ENCODE measurements at regions not wholly inside any gene's neighbourhood (a gene's known extent, or its start where the extent isn't known, plus 50 kb on each side); places are given as distances from the start of the nearest gene placed in this dataset.
"Not testable (repeated sequence)": the region's sequence is repeated elsewhere in the genome, so short reads cannot be mapped to it uniquely, and the experiment has no call there.

DNA sequence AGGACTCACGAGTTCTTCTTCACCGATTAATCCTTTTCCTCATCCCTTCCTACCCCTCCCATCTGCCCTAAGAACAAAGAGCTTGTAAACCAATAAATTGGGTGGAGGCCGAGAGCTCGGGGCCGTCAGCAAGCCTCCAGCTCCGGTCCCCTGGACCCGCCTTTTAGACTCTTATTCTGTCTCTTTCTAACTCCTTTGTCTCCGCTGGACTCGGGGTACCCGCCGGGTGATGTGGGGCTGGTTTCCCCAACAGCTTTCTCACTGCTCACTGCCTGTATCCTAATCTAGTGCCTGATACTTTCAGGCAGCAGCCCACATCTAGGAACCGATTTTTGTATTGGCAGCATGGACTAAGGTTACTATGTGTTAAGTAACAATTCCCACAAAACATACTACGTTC, 169.1 kb downstream of the THBS2 start:
- not testable (repeated sequence) for H3K9me3 ChIP-seq (ENCODE audit: low read depth, low read length); H3K4me1 ChIP-seq (ENCODE audit: insufficient read depth, low read length); H3K27me3 ChIP-seq (ENCODE audit: insufficient read depth, low read length); H3K4me3 ChIP-seq (ENCODE audit: low read length)

DNA sequence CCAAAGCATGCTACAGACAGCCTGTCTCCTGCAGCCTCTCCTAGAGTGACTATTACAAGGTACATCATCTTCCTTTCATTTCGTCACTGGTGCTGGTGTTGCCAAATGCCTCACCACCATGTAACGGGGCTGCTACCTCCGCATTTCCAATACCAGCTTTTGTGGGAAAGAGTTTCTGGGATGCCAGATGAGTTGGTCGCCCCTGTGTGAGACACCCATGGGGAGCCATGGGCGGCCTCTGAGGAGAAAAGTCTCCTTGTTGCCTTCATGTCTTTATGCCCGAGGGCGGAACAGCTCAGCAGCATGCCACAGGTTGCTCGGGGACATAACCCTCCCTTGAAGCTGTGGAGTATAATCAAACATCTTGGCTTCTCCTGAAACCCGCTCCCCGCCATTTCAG, 169.6 kb downstream of the THBS2 start:
- Histone ChIP-seq H3K27me3 (ENCODE audit: insufficient read depth, low read length) (no peaks in the 10 kb centered on the region), H3K4me3 (ENCODE audit: low read length) (no peak overlapping the region), H3K9me3 (ENCODE audit: low read depth, low read length) (no peaks in the 10 kb centered on the region), H3K4me1 (ENCODE audit: insufficient read depth, low read length) (no peaks in the 10 kb centered on the region)

DNA sequence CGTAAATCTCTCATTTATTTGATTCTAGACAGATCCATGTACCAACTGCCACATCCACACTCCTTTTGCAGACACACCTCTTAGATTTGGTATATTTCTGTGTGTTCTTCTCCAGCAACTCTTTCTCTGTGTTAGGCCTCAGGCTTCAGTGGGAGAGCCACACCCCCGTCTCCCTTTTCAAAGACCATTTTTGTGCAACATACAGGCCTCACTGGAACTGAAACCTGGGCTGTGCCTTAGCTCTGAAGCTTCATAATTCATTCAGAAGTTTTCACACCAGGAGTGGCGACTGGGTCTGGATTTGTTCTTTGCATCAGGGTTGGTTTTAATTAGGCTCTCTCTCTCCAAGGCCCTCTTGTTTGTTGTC, 170.2 kb downstream of the THBS2 start:
- Histone ChIP-seq H3K27me3 (ENCODE audit: insufficient read depth, low read length) (no peaks in the 10 kb centered on the region), H3K4me3 (ENCODE audit: low read length) (no peak overlapping the region), H3K9me3 (ENCODE audit: low read depth, low read length) (no peaks in the 10 kb centered on the region), H3K4me1 (ENCODE audit: insufficient read depth, low read length) (no peaks in the 10 kb centered on the region)

DNA sequence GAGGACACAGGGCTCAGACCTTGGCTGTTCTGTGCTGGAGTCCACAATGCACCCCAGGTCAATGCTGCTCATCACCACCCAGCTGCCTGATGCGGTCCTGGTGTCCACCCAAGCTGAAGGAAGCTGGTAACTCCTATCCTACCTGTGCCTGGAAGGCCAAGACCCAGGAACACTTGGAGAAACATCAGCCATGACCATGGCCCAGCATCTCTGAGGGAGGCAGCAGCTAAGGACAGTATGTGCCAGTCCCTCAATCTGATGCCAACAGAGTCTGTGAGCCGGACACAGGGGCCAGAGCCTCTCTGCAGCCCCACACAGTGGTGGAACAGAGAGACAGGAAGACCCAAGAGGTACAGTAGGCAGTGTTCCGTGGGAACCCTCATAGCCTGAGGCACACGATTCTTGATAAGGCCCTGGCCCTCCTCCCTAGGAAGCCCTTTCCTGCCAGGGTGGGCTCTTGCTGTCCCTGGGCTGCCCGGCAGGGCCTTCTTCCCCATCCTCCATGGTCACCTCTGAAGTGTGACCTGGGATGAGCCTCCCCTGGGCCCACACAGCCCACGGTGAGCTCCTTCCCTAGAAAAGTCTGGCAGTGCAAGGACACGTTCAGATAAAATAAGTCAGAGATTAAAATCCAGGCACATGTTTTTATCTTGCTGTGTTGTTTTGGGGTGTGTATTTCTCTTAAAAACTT, 170.7 kb downstream of the THBS2 start:
- H3K27me3 ChIP-seq (ENCODE audit: insufficient read depth, low read length) = no peaks in the 10 kb centered on the region
- H3K4me1 ChIP-seq (ENCODE audit: insufficient read depth, low read length) = no peaks in the 10 kb centered on the region
- no peaks in the 10 kb centered on the region for H3K9me3 ChIP-seq (ENCODE audit: low read depth, low read length)
- no peak overlapping the region for H3K4me3 ChIP-seq (ENCODE audit: low read length)

DNA sequence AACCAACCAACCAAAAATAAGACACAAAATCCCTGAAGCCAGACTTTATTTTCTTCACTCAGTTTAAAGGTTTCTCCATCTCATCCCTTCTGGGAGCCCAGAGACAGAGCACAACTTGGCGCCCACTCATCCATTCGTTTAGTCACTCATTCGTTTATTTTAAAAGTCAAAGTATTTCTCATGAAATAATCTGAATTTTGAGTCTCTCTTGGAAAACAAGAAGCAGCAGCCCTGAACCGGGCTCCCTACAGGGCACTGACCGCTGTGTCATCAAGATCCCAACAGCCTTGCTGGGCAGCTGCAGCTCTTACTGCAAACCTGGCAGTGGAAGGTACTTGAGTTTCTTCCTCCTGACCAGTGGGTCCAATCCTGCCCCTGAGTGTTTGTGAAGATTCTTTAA, 171.6 kb downstream of the THBS2 start:
- H3K27me3 ChIP-seq (ENCODE audit: insufficient read depth, low read length) = no peaks in the 10 kb centered on the region
- H3K4me1 ChIP-seq (ENCODE audit: insufficient read depth, low read length) = no peaks in the 10 kb centered on the region
- no peaks in the 10 kb centered on the region for H3K9me3 ChIP-seq (ENCODE audit: low read depth, low read length)
- no peak overlapping the region for H3K4me3 ChIP-seq (ENCODE audit: low read length)

DNA sequence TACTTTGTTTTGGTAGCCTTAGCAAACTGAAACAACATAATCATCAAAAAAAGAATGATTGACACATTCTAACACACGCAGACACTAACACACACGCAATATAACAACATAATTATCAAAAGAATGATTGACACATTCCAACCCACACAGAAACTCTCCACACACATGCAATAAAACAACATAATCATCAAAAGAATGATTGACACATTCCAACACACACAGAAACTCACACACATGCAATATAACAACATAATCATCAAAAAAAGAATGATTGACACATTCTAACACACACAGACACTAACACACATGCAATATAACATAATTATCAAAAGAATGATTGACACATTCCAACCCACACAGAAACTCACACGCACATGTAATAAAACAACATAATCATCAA, 172.4 kb downstream of the THBS2 start:
- no peak overlapping the region for H3K4me3 ChIP-seq (ENCODE audit: low read length)
- H3K4me1 ChIP-seq (ENCODE audit: insufficient read depth, low read length) = no peaks in the 10 kb centered on the region
- no peaks in the 10 kb centered on the region for H3K27me3 ChIP-seq (ENCODE audit: insufficient read depth, low read length)
- H3K9me3 ChIP-seq (ENCODE audit: low read depth, low read length) = no peaks in the 10 kb centered on the region

DNA sequence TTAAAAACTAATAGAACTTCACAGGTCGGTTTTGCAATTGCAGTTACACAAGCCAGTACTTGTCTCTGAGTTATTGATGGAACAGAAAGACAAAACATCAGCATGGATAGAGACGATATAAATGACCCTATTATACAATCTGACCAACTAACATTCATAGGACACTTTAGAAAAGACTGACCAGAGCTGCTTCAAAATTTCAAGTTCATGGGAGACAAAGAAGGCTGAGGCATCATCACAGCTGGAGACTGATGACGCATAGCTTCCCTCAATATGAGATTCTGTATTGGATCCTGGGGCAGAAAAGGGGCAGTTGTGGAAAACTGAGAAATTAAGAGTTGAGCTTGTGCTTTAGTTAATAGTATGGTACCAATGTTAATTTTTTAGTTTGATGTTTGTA, 174.0 kb downstream of the THBS2 start:
- H3K4me1 ChIP-seq (ENCODE audit: insufficient read depth, low read length) = no peaks in the 10 kb centered on the region
- no peaks in the 10 kb centered on the region for H3K9me3 ChIP-seq (ENCODE audit: low read depth, low read length)
- H3K27me3 ChIP-seq (ENCODE audit: insufficient read depth, low read length) = no peaks in the 10 kb centered on the region
- H3K4me3 ChIP-seq (ENCODE audit: low read length) = no peak overlapping the region

DNA sequence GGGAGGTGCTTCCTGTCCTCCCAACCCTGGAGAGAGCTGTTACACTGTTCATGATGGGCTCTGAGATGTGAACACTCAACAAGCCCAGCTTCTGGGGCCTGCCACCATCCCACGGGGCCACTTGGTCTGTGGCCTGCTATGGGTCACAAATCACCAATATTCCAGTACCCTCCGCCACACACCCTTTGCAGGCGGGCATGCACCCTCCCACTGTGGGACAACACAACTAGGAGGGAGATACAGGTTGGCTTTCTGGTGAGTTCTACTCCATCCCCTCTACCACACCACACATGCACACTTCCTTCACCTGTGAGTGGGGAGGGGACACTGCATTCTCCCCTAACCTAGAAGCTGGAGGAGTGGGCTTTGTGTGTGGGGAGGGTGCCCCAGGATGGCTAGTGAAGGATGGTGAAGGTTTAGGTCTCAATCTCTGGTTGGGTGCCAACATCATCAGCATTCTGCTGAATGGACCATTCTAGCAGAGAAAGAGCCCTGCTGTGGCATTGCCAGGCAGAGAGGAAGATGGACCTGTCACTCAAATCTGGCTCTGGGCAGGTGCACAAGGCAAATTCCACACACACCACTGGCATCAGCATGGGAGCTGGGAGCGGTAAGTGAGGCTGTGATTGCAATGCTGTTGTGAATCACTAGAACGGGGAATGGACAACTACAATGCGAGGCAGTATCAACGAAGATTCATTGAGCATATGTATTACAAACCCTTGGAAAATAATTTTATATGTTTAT, 175.1 kb downstream of the THBS2 start:
- H3K27me3 ChIP-seq (ENCODE audit: insufficient read depth, low read length) = no peaks in the 10 kb centered on the region
- H3K4me1 ChIP-seq (ENCODE audit: insufficient read depth, low read length) = no peaks in the 10 kb centered on the region
- H3K4me3 ChIP-seq (ENCODE audit: low read length) = no peak overlapping the region
- no peaks in the 10 kb centered on the region for H3K9me3 ChIP-seq (ENCODE audit: low read depth, low read length)

DNA sequence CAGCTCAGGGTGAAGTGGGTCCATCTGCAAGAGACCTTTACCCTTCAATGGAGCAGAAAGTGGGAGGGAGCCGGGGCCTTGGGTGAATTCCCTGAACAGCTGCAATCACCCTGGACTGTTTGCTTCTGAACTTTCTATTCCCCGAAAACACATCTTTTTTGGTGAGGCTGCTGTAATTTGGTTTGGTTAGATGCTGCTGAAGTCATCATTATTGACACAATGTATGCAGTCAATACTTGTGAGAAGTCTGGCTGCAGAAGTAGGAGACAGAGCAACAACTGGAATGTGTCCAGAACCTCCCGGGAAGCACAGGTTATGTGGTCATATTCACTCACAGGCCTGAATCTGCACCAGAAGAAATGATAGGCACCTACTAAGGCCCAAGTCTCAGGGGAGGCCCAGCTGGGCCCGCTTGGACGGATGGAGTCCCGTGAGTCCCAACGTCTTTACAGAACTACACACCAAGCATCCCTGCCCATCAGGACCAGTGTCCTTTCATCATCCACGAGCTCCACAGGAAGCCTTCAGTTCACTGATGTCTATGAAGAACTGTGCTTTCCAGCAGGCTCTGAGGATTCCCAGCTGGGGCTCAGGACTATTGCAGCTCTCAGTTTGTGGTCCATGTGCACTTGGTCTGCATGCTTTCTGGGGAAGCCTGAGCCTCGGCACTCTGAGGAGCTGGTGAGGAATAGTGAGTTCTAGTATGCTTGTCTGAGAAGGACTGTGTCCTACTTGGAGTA, 177.6 kb downstream of the THBS2 start:
- Histone ChIP-seq H3K9me3 (ENCODE audit: low read depth, low read length) (no peaks in the 10 kb centered on the region), H3K4me3 (ENCODE audit: low read length) (no peak overlapping the region), H3K27me3 (ENCODE audit: insufficient read depth, low read length) (no peaks in the 10 kb centered on the region), H3K4me1 (ENCODE audit: insufficient read depth, low read length) (no peaks in the 10 kb centered on the region)

DNA sequence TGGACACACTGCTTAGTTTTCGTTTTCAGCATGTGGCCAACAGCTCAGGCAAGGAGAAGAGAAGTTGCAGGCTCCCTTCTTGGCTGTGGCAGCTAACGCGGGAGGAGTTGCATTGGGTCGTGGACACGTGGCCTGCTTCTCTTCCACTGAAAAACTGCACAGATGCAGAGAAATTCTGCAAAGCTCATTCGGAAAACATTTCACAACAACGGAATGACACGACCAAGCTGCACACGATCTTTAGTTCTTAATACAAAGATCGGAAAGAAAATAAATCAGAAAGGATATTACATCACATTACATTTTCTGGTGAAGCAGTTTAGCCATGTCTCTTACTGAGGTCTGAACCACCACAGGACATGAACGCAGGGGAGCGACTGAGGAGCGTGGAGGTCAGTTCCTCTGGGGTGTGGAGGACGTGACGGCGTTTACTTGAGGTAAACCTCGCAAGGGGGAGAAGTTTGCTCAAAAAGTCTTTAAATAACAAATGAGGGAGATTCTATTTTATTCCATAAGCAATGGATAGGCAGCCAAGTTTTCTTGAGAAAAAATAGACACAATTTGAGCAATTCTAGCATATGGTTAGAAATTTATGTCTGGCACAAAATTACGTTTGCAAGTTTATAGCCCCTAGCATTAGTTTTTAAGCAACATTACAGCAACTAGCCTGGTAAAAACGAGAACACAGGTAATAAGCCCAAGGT, 178.3 kb downstream of the THBS2 start:
- Histone ChIP-seq H3K4me3 (ENCODE audit: low read length) (no peak overlapping the region), H3K27me3 (ENCODE audit: insufficient read depth, low read length) (no peaks in the 10 kb centered on the region), H3K9me3 (ENCODE audit: low read depth, low read length) (no peaks in the 10 kb centered on the region), H3K4me1 (ENCODE audit: insufficient read depth, low read length) (no peaks in the 10 kb centered on the region)

DNA sequence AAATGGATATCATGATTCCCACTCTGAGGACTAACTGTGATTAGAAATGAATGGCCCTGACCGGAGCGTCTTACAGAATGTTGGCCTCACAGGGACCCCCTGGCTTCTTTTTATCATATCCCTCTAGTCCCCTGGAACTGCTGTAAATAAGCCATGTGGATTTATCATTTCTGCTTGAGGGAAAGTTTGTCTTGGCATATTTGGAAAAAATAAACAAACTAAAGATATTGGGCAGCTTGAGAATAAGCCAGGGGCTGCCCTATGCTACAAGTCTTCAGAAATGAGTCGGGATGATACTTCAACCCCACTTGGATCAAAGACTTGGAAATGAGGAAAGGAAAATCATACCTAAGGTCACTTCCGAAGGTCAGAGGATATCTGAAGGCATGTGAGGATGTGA, 179.1 kb downstream of the THBS2 start:
- Histone ChIP-seq H3K27me3 (ENCODE audit: insufficient read depth, low read length) (no peaks in the 10 kb centered on the region), H3K4me3 (ENCODE audit: low read length) (no peak overlapping the region), H3K4me1 (ENCODE audit: insufficient read depth, low read length) (no peaks in the 10 kb centered on the region), H3K9me3 (ENCODE audit: low read depth, low read length) (no peaks in the 10 kb centered on the region)

DNA sequence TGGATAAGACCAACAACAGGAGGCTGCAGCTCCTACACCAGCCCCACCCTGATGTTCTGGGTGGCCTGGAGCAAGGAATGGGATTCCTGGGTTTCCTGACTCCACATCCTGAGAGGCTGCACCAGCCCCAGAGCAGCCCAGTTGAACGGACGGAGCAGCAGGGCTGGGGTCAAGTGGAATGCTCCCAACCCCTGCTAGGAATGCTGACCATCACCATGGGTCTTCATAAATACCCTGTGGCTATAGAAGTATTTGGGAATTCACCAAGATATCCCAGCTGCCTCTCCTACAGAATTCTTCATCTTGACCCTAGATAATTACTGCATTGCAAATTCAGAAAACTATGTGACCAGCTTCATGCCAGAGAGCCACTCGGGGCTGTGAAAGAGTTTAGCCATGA, 180.3 kb downstream of the THBS2 start:
- no peaks in the 10 kb centered on the region for H3K9me3 ChIP-seq (ENCODE audit: low read depth, low read length)
- H3K27me3 ChIP-seq (ENCODE audit: insufficient read depth, low read length) = no peaks in the 10 kb centered on the region
- H3K4me3 ChIP-seq (ENCODE audit: low read length) = no peak overlapping the region
- no peaks in the 10 kb centered on the region for H3K4me1 ChIP-seq (ENCODE audit: insufficient read depth, low read length)

DNA sequence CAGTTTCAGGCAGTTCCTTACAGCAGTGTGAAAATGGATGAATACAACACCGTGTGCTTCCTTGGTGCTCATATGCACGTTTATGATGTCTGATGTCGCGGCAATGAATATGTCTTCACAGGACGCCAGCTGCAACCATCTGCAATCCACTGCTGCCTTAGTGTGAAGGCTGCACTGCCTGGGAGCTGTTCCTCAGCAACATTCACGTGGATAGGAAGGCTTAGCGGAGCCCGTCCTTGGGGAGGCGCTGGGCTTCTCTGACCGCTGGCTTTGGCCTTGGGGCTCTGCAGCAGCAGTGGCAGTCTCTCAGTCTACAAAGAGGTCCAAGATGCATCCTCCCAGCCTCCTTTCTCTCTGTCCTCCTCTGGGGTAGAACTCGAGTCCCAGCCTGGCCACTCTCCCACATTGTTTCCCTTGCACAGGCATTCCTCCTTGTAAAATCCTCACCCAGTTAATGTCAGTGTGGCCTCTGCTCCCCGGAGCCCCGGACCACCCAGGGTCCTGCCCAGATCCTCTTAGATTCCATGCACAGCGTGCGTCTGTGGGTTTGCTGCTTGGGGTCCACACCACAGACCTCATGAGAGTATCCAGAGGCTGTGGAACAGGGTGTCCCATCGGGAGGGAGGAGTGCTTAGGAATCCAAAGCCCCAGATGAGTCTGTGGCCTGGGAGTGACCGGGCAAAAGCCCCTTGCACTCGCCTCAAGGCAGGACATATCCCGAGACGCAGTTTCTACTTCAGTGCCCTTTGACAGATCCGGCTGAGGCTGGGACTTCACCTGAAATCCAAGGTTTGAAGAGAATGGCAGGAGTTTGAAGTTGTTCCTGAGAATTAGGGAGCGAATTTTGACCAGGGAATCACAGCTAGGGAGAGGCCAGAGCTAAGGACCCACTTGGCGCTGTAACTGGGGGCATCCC, 181.3 kb downstream of the THBS2 start:
- H3K27me3 ChIP-seq (ENCODE audit: insufficient read depth, low read length) = no peaks in the 10 kb centered on the region
- H3K4me1 ChIP-seq (ENCODE audit: insufficient read depth, low read length) = no peaks in the 10 kb centered on the region
- no peak overlapping the region for H3K4me3 ChIP-seq (ENCODE audit: low read length)
- no peaks in the 10 kb centered on the region for H3K9me3 ChIP-seq (ENCODE audit: low read depth, low read length)

DNA sequence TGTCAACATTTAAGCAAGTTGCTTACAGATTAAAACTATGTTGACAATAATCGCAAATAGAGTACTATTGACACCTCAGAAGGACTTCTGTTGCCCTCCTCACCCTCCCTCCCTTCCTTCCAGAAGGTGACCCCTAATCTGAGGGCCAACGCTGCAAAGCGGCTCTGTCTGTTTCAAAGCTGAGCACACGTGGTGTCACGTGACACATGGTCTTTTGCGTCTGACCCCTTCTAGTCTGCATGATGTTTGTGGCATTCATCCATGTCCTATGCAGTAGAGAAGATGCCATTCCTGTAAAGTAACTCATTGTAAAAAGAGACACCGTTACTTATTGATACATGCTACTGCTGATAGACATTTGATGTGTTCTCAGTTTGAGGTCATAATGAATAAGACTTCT, 182.3 kb downstream of the THBS2 start:
- Histone ChIP-seq H3K4me1 (ENCODE audit: insufficient read depth, low read length) (no peaks in the 10 kb centered on the region), H3K27me3 (ENCODE audit: insufficient read depth, low read length) (no peaks in the 10 kb centered on the region), H3K4me3 (ENCODE audit: low read length) (no peak overlapping the region), H3K9me3 (ENCODE audit: low read depth, low read length) (no peaks in the 10 kb centered on the region)

Data from mononuclear cell (primary cell).